Keratinocyte (primary cell): ENCODE measurements at regions not wholly inside any gene's neighbourhood (a gene's known extent, or its start where the extent isn't known, plus 50 kb on each side); places are given as distances from the start of the nearest gene placed in this dataset.

Source experiments
- DNase-seq: peaks from one replicate; pipeline ENCODE4 v3.0.0-alpha.2; 2011; ENCODE audit warnings: low read depth, missing footprints, low spot score
- FAIRE-seq: peaks from 2 replicates; lab custom pipeline; 2011; peaks lifted over from hg19 to GRCh38; lab: Jason Lieb, UNC
- H2AFZ ChIP-seq: 2 replicates; pipeline ENCODE4 v1.6.0; 2012; ENCODE audit warnings: low read length, control low read depth, inconsistent platforms; ENCODE audit not compliant: control insufficient read depth
- H3K27ac ChIP-seq: 2 replicates; pipeline ENCODE4 v1.5.1; 2011; ENCODE audit warnings: low read length; ENCODE audit not compliant: control insufficient read depth, insufficient read depth
- H3K27me3 ChIP-seq: 3 replicates; pipeline ENCODE4 v1.6.0; 2011; ENCODE audit warnings: low read length; ENCODE audit not compliant: control insufficient read depth, insufficient read depth; ENCODE audit errors: extremely low read depth
- H3K36me3 ChIP-seq, 2 experiments: 2 replicates in 1 of 2; 3 replicates in 1 of 2; pipeline ENCODE4 v1.5.1; 2011; ENCODE audit warnings: low read length in 2 of 2, mild to moderate bottlenecking in 1 of 2; ENCODE audit not compliant: control insufficient read depth in 2 of 2, insufficient read depth in 2 of 2; ENCODE audit errors: extremely low read depth in 1 of 2
- H3K4me1 ChIP-seq: 3 replicates; pipeline ENCODE4 v1.5.1; 2011; ENCODE audit warnings: low read length; ENCODE audit not compliant: control insufficient read depth, insufficient read depth; ENCODE audit errors: extremely low read depth
- H3K4me2 ChIP-seq: 3 replicates; pipeline ENCODE4 v1.6.0; 2011; ENCODE audit warnings: low read depth, low read length; ENCODE audit not compliant: control insufficient read depth, insufficient read depth; ENCODE audit errors: extremely low read depth
- H3K4me3 ChIP-seq, 3 experiments: fragments of 200-600 bp in 1 of 3; sonication (generic) in 1 of 3; 2 replicates in 2 of 3; 3 replicates in 1 of 3; pipeline ENCODE4 v1.5.1; 2011 to 2016; ENCODE audit warnings: low read length in 3 of 3, mild to moderate bottlenecking in 3 of 3, control low read depth in 2 of 3, inconsistent platforms in 1 of 3, low read depth in 1 of 3, mixed read lengths in 1 of 3, mixed run types in 1 of 3, moderate library complexity in 1 of 3; ENCODE audit not compliant: control insufficient read depth in 2 of 3, insufficient read depth in 2 of 3; ENCODE audit errors: extremely low read depth in 1 of 3
- H3K79me2 ChIP-seq: 2 replicates; pipeline ENCODE4 v1.6.0; 2012; ENCODE audit warnings: low read length; ENCODE audit not compliant: control insufficient read depth, insufficient read depth
- H3K9ac ChIP-seq: 3 replicates; pipeline ENCODE4 v1.6.0; 2011; ENCODE audit warnings: low read length; ENCODE audit not compliant: control insufficient read depth, insufficient read depth; ENCODE audit errors: extremely low read depth
- H3K9me1 ChIP-seq: 3 replicates; pipeline ENCODE4 v1.6.0; 2011; ENCODE audit warnings: low read length; ENCODE audit not compliant: control insufficient read depth, insufficient read depth; ENCODE audit errors: extremely low read depth
- H3K9me3 ChIP-seq: 2 replicates; pipeline ENCODE4 v1.5.1; 2012; ENCODE audit warnings: low read depth, low read length; ENCODE audit not compliant: control insufficient read depth
- H4K20me1 ChIP-seq: 3 replicates; pipeline ENCODE4 v1.6.0; 2011; ENCODE audit warnings: low read length; ENCODE audit not compliant: control insufficient read depth, insufficient read depth; ENCODE audit errors: extremely low read depth
- CTCF ChIP-seq, 3 experiments: IDR thresholded peaks in 1 of 3; conservative IDR thresholded peaks in 1 of 3; optimal IDR thresholded peaks in 1 of 3; 2 replicates in 2 of 3; 3 replicates in 1 of 3; pipeline versions ENCODE3 to v1.5.1; 2011; ENCODE audit warnings: low read length in 3 of 3, mild to moderate bottlenecking in 3 of 3, moderate library complexity in 2 of 3, control low read depth in 1 of 3, inconsistent platforms in 1 of 3; ENCODE audit not compliant: insufficient read depth in 2 of 3; ENCODE audit errors: extremely low read depth in 1 of 3
- EZH2 ChIP-seq: IDR thresholded peaks from one replicate; pipeline ENCODE4 v1.6.1; 2012; ENCODE audit warnings: inconsistent platforms, mild to moderate bottlenecking, low read length, moderate library complexity
- dilution Hi-C: fragments of 300-500 bp; cut with MboI; formaldehyde crosslinking; loops from one replicate; pipeline ENCODE4 v1.7.0; 2020; ENCODE audit warnings: low sequenced_read_pairs; ENCODE audit not compliant: extremely low pct_ligation_motif_present

GRCh38 chr16:54490112-54490488, 203.5 kb upstream of the IRX3 start:
- H3K4me2 ChIP-seq, result no peak overlapping the region
- H3K9ac ChIP-seq, result no peak overlapping the region
- TF ChIP-seq EZH2 (no peak), CTCF (optimal IDR thresholded peaks at IDR 0.05 in 1 of 3, IDR thresholded peaks at IDR 0.05 in 1 of 3, conservative IDR thresholded peaks at IDR 0.05 in 1 of 3; ENCODE audit: extremely low read depth in 1 of 3, insufficient read depth in 2 of 3, low read length in 3 of 3) (no peak)
- no peaks in the 10 kb centered on the region for H3K9me3 ChIP-seq
- no peaks in the 10 kb centered on the region for H3K79me2 ChIP-seq
- FAIRE-seq (no peak), DNase-seq (no peak)
- no peaks in the 10 kb centered on the region for H3K36me3 ChIP-seq
- H3K4me1 ChIP-seq, result no peaks in the 10 kb centered on the region
- no peak overlapping the region for H3K27ac ChIP-seq
- H4K20me1 ChIP-seq, result no peaks in the 10 kb centered on the region
- H3K9me1 ChIP-seq, result no peaks in the 10 kb centered on the region
- no peaks in the 10 kb centered on the region for H3K27me3 ChIP-seq
- dilution Hi-C loops, result no loop called here
- no peak overlapping the region for H3K4me3 ChIP-seq
- H2AFZ ChIP-seq, result no peak overlapping the region

DNA sequence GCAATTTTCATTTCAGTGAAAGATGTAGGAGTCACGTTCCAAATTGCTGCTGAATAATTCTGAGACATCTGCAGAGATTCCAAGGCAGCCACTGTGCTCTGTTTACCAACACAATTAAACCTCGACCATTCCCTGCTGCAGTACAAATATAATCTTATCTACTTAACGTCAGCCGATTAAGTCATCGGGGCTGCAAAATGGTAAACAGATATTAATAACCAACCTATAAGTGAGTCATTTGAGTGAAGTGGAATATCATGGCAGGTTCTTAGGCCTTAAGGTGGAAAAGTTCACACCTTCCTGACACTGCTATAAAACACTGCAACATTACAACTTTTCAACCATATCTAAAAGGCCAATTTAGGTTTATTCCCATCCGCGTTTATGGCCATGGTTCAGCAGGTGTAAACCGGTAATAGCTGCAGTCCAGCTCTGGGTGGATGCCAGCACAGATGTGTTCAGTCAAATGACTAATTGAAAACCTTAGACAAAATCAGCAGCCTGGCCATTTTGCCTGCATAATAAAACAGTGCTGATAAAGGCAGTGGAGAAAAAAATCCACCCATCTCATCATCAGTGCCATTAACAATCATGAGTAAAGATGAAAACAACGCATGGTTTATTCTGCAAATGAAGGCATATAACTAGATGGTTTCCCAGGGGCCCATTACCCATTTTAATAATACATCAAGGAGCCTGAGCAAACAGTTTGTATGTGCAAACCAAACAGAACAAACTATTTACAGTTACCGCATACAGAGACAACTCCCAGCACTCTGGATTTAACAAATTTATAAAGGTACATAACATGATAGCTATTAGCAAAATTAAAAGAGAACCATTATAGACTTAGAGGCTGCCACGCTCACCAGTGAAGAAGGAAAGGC, 202.9 kb upstream of the IRX3 start:
- Histone ChIP-seq H3K79me2 (no peaks in the 10 kb centered on the region), H3K27ac (no peak overlapping the region), H4K20me1 (no peaks in the 10 kb centered on the region), H3K9me3 (no peaks in the 10 kb centered on the region), H3K4me1 (no peaks in the 10 kb centered on the region), H3K4me3 (no peak overlapping the region), H3K9me1 (no peaks in the 10 kb centered on the region), H3K27me3 (no peaks in the 10 kb centered on the region), H3K36me3 (no peaks in the 10 kb centered on the region), H3K9ac (no peak overlapping the region), H2AFZ (no peak overlapping the region), H3K4me2 (no peak overlapping the region)
- no peak for TF ChIP-seq CTCF (optimal IDR thresholded peaks at IDR 0.05 in 1 of 3, IDR thresholded peaks at IDR 0.05 in 1 of 3, conservative IDR thresholded peaks at IDR 0.05 in 1 of 3; ENCODE audit: extremely low read depth in 1 of 3, insufficient read depth in 2 of 3, low read length in 3 of 3)
- DNase-seq, result no peak
- dilution Hi-C loops, result no loop called here
- no peak for FAIRE-seq
